Gastroesophageal sphincter (tissue), 4 donors: ENCODE measurements at regions not wholly inside any gene's neighbourhood (a gene's known extent, or its start where the extent isn't known, plus 50 kb on each side); places are given as distances from the start of the nearest gene placed in this dataset.

Source experiments
- ATAC-seq: fragments of 150-250 bp; one replicate; pipeline ENCODE4 v1.9.1; 2016; ENCODE audit warnings: mild to moderate bottlenecking, moderate library complexity
- H3K27ac ChIP-seq, 4 donors: fragments of 200-600 bp; sonication (generic) in 3 of 4; 1 replicate in 3 of 4; 2 replicates in 1 of 4; pipeline ENCODE4 v1.5.1; 2016 to 2019
- H3K27me3 ChIP-seq: fragments of 200-600 bp; sonication (generic); one replicate; pipeline ENCODE4 v1.5.1; 2019
- H3K36me3 ChIP-seq, 2 donors: fragments of 200-600 bp; sonication (generic); one replicate each; pipeline ENCODE4 v1.5.1; 2019; ENCODE audit warnings: control low read depth in 1 of 2
- H3K4me1 ChIP-seq, 3 donors: fragments of 200-600 bp; sonication (generic); 1 replicate in 2 of 3; 2 replicates in 1 of 3; pipeline ENCODE4 v1.5.1; 2016 to 2019; ENCODE audit warnings: control low read depth in 2 of 3
- H3K4me3 ChIP-seq, 2 donors: fragments of 200-600 bp; sonication (generic); one replicate each; pipeline ENCODE4 v1.5.1; 2019; ENCODE audit warnings: mild to moderate bottlenecking in 1 of 2, moderate library complexity in 1 of 2
- H3K9me3 ChIP-seq, 3 donors: fragments of 200-600 bp; sonication (generic); one replicate each; pipeline ENCODE4 v1.5.1; 2017 to 2019; ENCODE audit warnings: control low read depth in 2 of 3
- CTCF ChIP-seq, 4 experiments: fragments of 200-600 bp in 2 of 4; fragments of 450-650 bp in 2 of 4; sonication (generic) in 1 of 4; IDR thresholded peaks; one replicate each; pipeline ENCODE4 v1.5.1; 2017 to 2019; ENCODE audit warnings: antibody characterized with exemption in 4 of 4, mild to moderate bottlenecking in 2 of 4, moderate library complexity in 2 of 4
- EP300 ChIP-seq: sonication (generic); formaldehyde crosslinking; IDR thresholded peaks from one replicate; pipeline ENCODE4 v1.6.1; 2017; ENCODE audit warnings: antibody characterized with exemption, mild to moderate bottlenecking
- POLR2A ChIP-seq, 2 donors: fragments of 450-650 bp; IDR thresholded peaks; one replicate each; pipeline ENCODE4 v1.6.1; 2017; ENCODE audit warnings: antibody characterized with exemption in 2 of 2, mild to moderate bottlenecking in 2 of 2, moderate library complexity in 1 of 2
- POLR2AphosphoS5 ChIP-seq: sonication (generic); formaldehyde crosslinking; IDR thresholded peaks from one replicate; pipeline ENCODE4 v1.6.1; 2017; ENCODE audit warnings: antibody characterized with exemption
- WGBS, 2 donors: methylation state at CpG; one replicate each; pipeline ENCODE4 v1.1.5; 2018; ENCODE audit warnings: low coverage in 1 of 2; 5-methylcytosine and 5-hydroxymethylcytosine counted together

GRCh38 chr6:76792394-76792793 lies 670.9 kb downstream of the HTR1B start:
- H3K27me3 ChIP-seq, result no peaks in the 10 kb centered on the region
- H3K27ac ChIP-seq, result no peak overlapping the region
- TF ChIP-seq POLR2A (IDR thresholded peaks at IDR 0.05) (no peak), EP300 (no peak), CTCF (IDR thresholded peaks at IDR 0.05) (no peak), POLR2AphosphoS5 (no peak)
- WGBS, 2 donors, result 100% methylated on average over 1 of the region's 1 CpG; no CpG with 5 or more reads in 1 of the 2 donors
- ATAC-seq, result no peak
- no peak overlapping the region for H3K4me3 ChIP-seq
- no peaks in the 10 kb centered on the region for H3K36me3 ChIP-seq
- H3K9me3 ChIP-seq, result no peaks in the 10 kb centered on the region
- H3K4me1 ChIP-seq, result no peaks in the 10 kb centered on the region

GRCh38 chr6:76790881-76791280 lies 672.4 kb downstream of the HTR1B start:
- H3K27ac ChIP-seq, result no peak overlapping the region
- no peaks in the 10 kb centered on the region for H3K27me3 ChIP-seq
- H3K4me3 ChIP-seq, result no peak overlapping the region
- ATAC-seq, result no peak
- no peaks in the 10 kb centered on the region for H3K9me3 ChIP-seq
- no peaks in the 10 kb centered on the region for H3K36me3 ChIP-seq
- no peaks in the 10 kb centered on the region for H3K4me1 ChIP-seq
- no peak for TF ChIP-seq POLR2AphosphoS5
- no peak for TF ChIP-seq EP300
- TF ChIP-seq POLR2A (IDR thresholded peaks at IDR 0.05), result no peak
- TF ChIP-seq CTCF (IDR thresholded peaks at IDR 0.05), result no peak

GRCh38 chr6:76790045-76790796 lies 673.1 kb downstream of the HTR1B start:
- WGBS, 2 donors, result 82 to 90% methylated on average over 3 to 4 of the region's 4 CpGs
- no peaks in the 10 kb centered on the region for H3K9me3 ChIP-seq
- TF ChIP-seq CTCF (IDR thresholded peaks at IDR 0.05) (no peak), EP300 (no peak), POLR2AphosphoS5 (no peak), POLR2A (IDR thresholded peaks at IDR 0.05) (no peak)
- H3K27me3 ChIP-seq, result no peaks in the 10 kb centered on the region
- H3K27ac ChIP-seq, result no peak overlapping the region
- ATAC-seq, result no peak
- H3K4me3 ChIP-seq, result no peak overlapping the region
- H3K4me1 ChIP-seq, result no peaks in the 10 kb centered on the region
- no peaks in the 10 kb centered on the region for H3K36me3 ChIP-seq

GRCh38 chr6:76789580-76789979 lies 673.7 kb downstream of the HTR1B start:
- no peaks in the 10 kb centered on the region for H3K4me1 ChIP-seq
- no peaks in the 10 kb centered on the region for H3K9me3 ChIP-seq
- 0 to 50% methylated on average over 1 of the region's 3 CpGs for WGBS, 2 donors
- no peaks in the 10 kb centered on the region for H3K36me3 ChIP-seq
- no peak for ATAC-seq
- H3K4me3 ChIP-seq, result no peak overlapping the region
- no peaks in the 10 kb centered on the region for H3K27me3 ChIP-seq
- TF ChIP-seq EP300, result no peak
- no peak for TF ChIP-seq POLR2A (IDR thresholded peaks at IDR 0.05)
- TF ChIP-seq CTCF (IDR thresholded peaks at IDR 0.05), result no peak
- TF ChIP-seq POLR2AphosphoS5, result no peak
- no peak overlapping the region for H3K27ac ChIP-seq

GRCh38 chr6:76788155-76788554 lies 675.1 kb downstream of the HTR1B start:
- Histone ChIP-seq H3K36me3 (no peaks in the 10 kb centered on the region), H3K4me3 (no peak overlapping the region), H3K4me1 (no peaks in the 10 kb centered on the region), H3K9me3 (no peaks in the 10 kb centered on the region), H3K27me3 (no peaks in the 10 kb centered on the region), H3K27ac (no peak overlapping the region)
- no peak for ATAC-seq
- no peak for TF ChIP-seq CTCF (IDR thresholded peaks at IDR 0.05)
- no peak for TF ChIP-seq POLR2A (IDR thresholded peaks at IDR 0.05)
- TF ChIP-seq POLR2AphosphoS5, result no peak
- TF ChIP-seq EP300, result no peak
